ENCODE measurements at regions not wholly inside any gene's neighbourhood (a gene's known extent, or its start where the extent isn't known, plus 50 kb on each side); places are given as distances from the start of the nearest gene placed in this dataset.
"Not testable (repeated sequence)": the region's sequence is repeated elsewhere in the genome, so short reads cannot be mapped to it uniquely, and the experiment has no call there.

DNA sequence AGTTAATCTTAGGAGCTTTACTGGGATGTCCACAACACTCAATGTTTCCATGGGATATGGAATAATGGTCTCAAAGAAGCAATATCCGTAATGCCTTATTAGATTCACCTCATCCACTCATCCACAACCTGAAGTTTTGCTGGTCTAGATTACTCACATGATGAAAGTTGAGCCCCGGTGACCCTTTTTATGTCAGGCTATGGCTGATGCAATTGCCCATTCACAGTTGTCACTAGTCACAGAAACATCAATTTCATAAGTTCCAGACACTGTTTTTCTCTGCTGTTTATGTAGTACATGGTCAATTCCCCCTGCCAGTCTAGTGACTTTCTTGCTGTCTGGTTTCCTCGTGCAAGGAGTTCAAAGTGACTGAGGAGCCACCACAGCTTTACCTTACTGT lies 491.2 kb upstream of the ATXN8OS start:
- Histone ChIP-seq H3K4me3 (no peak overlapping the region), H2AFZ (ENCODE audit: control insufficient read depth, low read depth, low read length) (no peak overlapping the region), H3K27ac (ENCODE audit: control insufficient read depth, insufficient read depth) (no peak overlapping the region), H3K4me1 (ENCODE audit: control insufficient read depth, insufficient read depth, low read length) (no peaks in the 10 kb centered on the region), H3K9ac (ENCODE audit: control insufficient read depth, insufficient read depth, low read length) (no peak overlapping the region), H3K27me3 (replicated peaks in 1 of 2; ENCODE audit: control insufficient read depth in 2 of 2, insufficient read depth in 2 of 2, low read length in 1 of 2) (no peaks in the 10 kb centered on the region), H3K79me2 (ENCODE audit: control insufficient read depth, insufficient read depth, low read length) (no peaks in the 10 kb centered on the region), H4K20me1 (ENCODE audit: control insufficient read depth, insufficient read depth) (no peaks in the 10 kb centered on the region), H3K36me3 (ENCODE audit: control insufficient read depth in 2 of 2, insufficient read depth in 2 of 2, low read length in 1 of 2) (no peaks in the 10 kb centered on the region), H3K9me3 (replicated peaks; ENCODE audit: control insufficient read depth, insufficient read depth, low read length) (no peaks in the 10 kb centered on the region), H3K4me2 (ENCODE audit: control insufficient read depth, insufficient read depth) (no peak overlapping the region)
- TF ChIP-seq BMI1 (IDR thresholded peaks at IDR 0.05; ENCODE audit: borderline replicate concordance) (no peak), STAT3 (IDR thresholded peaks at IDR 0.05; ENCODE audit: low read depth, low read length) (no peak), POLR2A (IDR thresholded peaks at IDR 0.05; ENCODE audit: low read depth, low read length) (no peak), TAF1 (IDR thresholded peaks at IDR 0.05; ENCODE audit: borderline replicate concordance, low read depth, low read length) (no peak), NR2C2 (IDR thresholded peaks at IDR 0.05; ENCODE audit: borderline replicate concordance, control insufficient read depth, insufficient read length, low read depth) (no peak)
- ChIA-PET CTCF (interaction anchor here (0.6 kb wide), 1 partner anchor 20 kb away, joined by 3 read pairs; no protein-coding TSS in a partner anchor), RAD21 (ENCODE audit: unreplicated experiment) (no interaction called here), POLR2A (interaction anchor here (0.6 kb wide), 1 partner anchor 181 kb away, joined by 3 read pairs; no protein-coding TSS in a partner anchor), SMC1A (ENCODE audit: uncharacterized antibody, unreplicated experiment) (interaction anchor here (0.6 kb wide), 1 partner anchor 29 kb away, joined by 5 read pairs; no protein-coding TSS in a partner anchor)
- ATAC-seq (no peak), FAIRE-seq (no peak), DNase-seq (ENCODE audit: low read depth, low spot score) (no peak)
- WGBS (ENCODE audit: insufficient coverage, insufficient replicate concordance, low lambda C conversion rate, missing lambda C conversion rate) = 0% methylated on average over 3 of the region's 3 CpGs
- in situ Hi-C loops (cut with MboI) (no loop called here), intact Hi-C loops (cut with micrococcal nuclease; ENCODE audit: unreplicated experiment) (no loop called here)
- no TSS peak for BruUV-seq (replicated peaks)

GRCh38 chr13:69615055-69615454 lies 492.6 kb upstream of the ATXN8OS start:
- H3K27ac ChIP-seq (ENCODE audit: control insufficient read depth, insufficient read depth); H3K79me2 ChIP-seq (ENCODE audit: control insufficient read depth, insufficient read depth, low read length); DNase-seq (ENCODE audit: low read depth, low spot score); ATAC-seq; H3K36me3 ChIP-seq (ENCODE audit: control insufficient read depth in 2 of 2, insufficient read depth in 2 of 2, low read length in 1 of 2); H3K4me1 ChIP-seq (ENCODE audit: control insufficient read depth, insufficient read depth, low read length); H4K20me1 ChIP-seq (ENCODE audit: control insufficient read depth, insufficient read depth); RAD21 ChIA-PET (ENCODE audit: unreplicated experiment); intact Hi-C loops (cut with micrococcal nuclease; ENCODE audit: unreplicated experiment); CTCF ChIA-PET; H3K4me3 ChIP-seq; BruUV-seq (replicated peaks); in situ Hi-C loops (cut with MboI); POLR2A ChIA-PET; H3K4me2 ChIP-seq (ENCODE audit: control insufficient read depth, insufficient read depth); H2AFZ ChIP-seq (ENCODE audit: control insufficient read depth, low read depth, low read length); H3K9me3 ChIP-seq (replicated peaks; ENCODE audit: control insufficient read depth, insufficient read depth, low read length); SMC1A ChIA-PET (ENCODE audit: uncharacterized antibody, unreplicated experiment); H3K9ac ChIP-seq (ENCODE audit: control insufficient read depth, insufficient read depth, low read length); H3K27me3 ChIP-seq (replicated peaks in 1 of 2; ENCODE audit: control insufficient read depth in 2 of 2, insufficient read depth in 2 of 2, low read length in 1 of 2); FAIRE-seq: not testable (repeated sequence)
- WGBS (ENCODE audit: insufficient coverage, insufficient replicate concordance, low lambda C conversion rate, missing lambda C conversion rate) = 30% methylated on average over 6 of the region's 8 CpGs
